ENCODE measurements at regions not wholly inside any gene's neighbourhood (a gene's known extent, or its start where the extent isn't known, plus 50 kb on each side); places are given as distances from the start of the nearest gene placed in this dataset.

DNA sequence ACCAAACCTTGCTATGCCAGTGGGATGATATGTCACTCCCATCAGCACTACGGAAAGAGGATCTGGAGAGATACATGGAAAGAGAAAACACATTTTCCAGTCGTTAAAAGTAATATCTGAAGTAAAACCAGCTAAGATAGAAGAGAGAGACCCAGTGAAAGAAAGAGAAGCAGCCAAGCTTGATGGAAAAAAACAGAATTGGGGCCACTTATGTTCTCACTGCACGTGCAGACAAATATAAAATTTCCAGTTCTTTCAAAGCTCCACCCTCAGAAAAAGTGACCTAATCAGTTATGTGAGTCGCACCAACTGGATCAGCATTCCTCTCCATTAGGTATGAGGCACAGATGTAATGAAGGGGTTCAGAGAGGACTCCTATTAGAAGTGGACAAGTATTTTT lies 266.1 kb downstream of the MTERF1 start:
- no peak for TF ChIP-seq EZH2 (IDR thresholded peaks at IDR 0.05; ENCODE audit: borderline replicate concordance, insufficient read depth, low read depth, low read length, poor library complexity, severe bottlenecking)
- TF ChIP-seq, protein P1, sequence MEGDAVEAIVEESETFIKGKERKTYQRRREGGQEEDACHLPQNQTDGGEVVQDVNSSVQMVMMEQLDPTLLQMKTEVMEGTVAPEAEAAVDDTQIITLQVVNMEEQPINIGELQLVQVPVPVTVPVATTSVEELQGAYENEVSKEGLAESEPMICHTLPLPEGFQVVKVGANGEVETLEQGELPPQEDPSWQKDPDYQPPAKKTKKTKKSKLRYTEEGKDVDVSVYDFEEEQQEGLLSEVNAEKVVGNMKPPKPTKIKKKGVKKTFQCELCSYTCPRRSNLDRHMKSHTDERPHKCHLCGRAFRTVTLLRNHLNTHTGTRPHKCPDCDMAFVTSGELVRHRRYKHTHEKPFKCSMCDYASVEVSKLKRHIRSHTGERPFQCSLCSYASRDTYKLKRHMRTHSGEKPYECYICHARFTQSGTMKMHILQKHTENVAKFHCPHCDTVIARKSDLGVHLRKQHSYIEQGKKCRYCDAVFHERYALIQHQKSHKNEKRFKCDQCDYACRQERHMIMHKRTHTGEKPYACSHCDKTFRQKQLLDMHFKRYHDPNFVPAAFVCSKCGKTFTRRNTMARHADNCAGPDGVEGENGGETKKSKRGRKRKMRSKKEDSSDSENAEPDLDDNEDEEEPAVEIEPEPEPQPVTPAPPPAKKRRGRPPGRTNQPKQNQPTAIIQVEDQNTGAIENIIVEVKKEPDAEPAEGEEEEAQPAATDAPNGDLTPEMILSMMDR (IDR thresholded peaks at IDR 0.05): no peak
- Histone ChIP-seq H3K4me3 (ENCODE audit: control extremely low read depth in 1 of 5, extremely low read depth in 1 of 5, insufficient read depth in 1 of 5, low read depth in 2 of 5, low read length in 4 of 5) (no peak overlapping the region), H4K20me1 (ENCODE audit: control insufficient read depth, insufficient read depth, low read length, poor library complexity, severe bottlenecking) (no peaks in the 10 kb centered on the region), H2AFZ (ENCODE audit: insufficient read depth, low read depth, low read length, poor library complexity, severe bottlenecking) (no peak overlapping the region), H3K4me1 (ENCODE audit: control insufficient read depth in 2 of 2, insufficient read depth in 2 of 2, low read length in 2 of 2) (no peaks in the 10 kb centered on the region), H3K36me3 (replicated peaks in 1 of 2; ENCODE audit: control extremely low read depth in 1 of 2, control insufficient read depth in 1 of 2, extremely low read depth in 1 of 2, insufficient read depth in 2 of 2, low read length in 1 of 2) (no peaks in the 10 kb centered on the region), H3K9me3 (ENCODE audit: control extremely low read depth in 1 of 3, control insufficient read depth in 2 of 3, insufficient read depth in 1 of 3, low read length in 2 of 3) (peaks cover 0 to 3% (median 0%) of the 10 kb centered on the region in 3 donors), H3K27ac (ENCODE audit: low read length in 2 of 2) (no peak overlapping the region), H3K27me3 (replicated peaks in 1 of 4; ENCODE audit: control extremely low read depth in 1 of 4, control insufficient read depth in 3 of 4, insufficient read depth in 4 of 4, low read length in 3 of 4) (no peaks in the 10 kb centered on the region), H3K79me2 (ENCODE audit: control insufficient read depth, insufficient read depth, low read length) (no peaks in the 10 kb centered on the region), H3K4me2 (replicated peaks; ENCODE audit: low read depth, low read length, poor library complexity, severe bottlenecking) (no peak overlapping the region), H3K9ac (ENCODE audit: low read length) (no peak overlapping the region)
- ChIA-PET POLR2A (no interaction called here), CTCF (no interaction called here)
- WGBS (ENCODE audit: insufficient coverage): 81% methylated on average over 2 of the region's 4 CpGs
- Mint-ChIP-seq H3K4me1 (no peaks in the 10 kb centered on the region), H3K9me3 (ENCODE audit: insufficient read depth) (peaks cover 6% of the 10 kb centered on the region), H3K4me3 (no peak overlapping the region), H3K27me3 (peaks cover 25% of the 10 kb centered on the region), H3K27ac (no peak overlapping the region)
- DNase-seq: no peak
- intact Hi-C loops (cut with micrococcal nuclease): no loop called here
- no peak for ATAC-seq (ENCODE audit: low read depth)

DNA sequence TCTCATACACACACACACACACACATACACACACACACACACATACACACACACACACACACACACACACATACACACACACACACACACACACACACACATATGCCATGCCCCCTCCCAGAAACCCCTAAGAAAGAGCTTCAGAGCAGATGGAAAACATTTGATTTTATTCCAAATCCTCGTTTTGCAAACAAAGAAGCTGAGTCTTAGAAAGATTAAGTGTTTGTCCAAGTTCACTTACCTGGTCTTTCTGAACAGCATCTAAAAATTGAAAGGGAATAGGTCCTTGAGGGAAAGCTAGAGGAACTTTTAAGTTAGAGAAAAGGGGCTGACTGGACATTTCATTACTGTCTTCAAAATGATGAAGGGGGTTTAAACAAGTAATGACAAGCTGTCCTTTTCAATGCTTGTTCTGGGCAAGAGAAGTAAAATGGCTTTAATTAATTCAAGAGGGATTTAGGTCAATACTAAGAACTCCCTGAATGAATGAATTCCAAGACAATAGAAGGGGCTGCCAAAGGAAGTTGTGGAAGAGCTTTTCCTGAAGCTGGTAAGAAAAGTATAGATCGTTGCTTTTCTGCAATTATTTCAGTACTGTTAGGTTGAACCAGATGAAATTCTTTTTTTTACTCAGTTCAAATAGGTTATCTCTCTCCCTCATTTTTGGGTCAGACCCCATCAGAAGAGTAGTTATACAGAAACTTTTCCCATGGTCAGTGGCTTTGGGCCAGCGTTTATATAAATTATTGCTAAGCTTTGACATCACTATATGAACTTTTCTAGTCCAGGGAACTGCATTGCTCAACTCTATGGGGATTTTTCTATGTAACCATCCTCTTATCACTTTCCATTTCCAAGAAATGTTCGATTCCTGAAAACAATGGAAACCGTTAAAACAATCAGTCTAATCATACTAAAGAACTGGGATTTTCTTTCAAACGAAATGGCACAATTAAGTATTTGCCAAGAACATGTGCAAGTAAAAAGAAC lies 261.4 kb downstream of the MTERF1 start:
- H3K36me3 ChIP-seq (replicated peaks in 1 of 2; ENCODE audit: control extremely low read depth in 1 of 2, control insufficient read depth in 1 of 2, extremely low read depth in 1 of 2, insufficient read depth in 2 of 2, low read length in 1 of 2): no peaks in the 10 kb centered on the region
- H3K9ac ChIP-seq (ENCODE audit: low read length): no peak overlapping the region
- intact Hi-C loops (cut with micrococcal nuclease): no loop called here
- H3K4me1 ChIP-seq (ENCODE audit: control insufficient read depth in 2 of 2, insufficient read depth in 2 of 2, low read length in 2 of 2): no peaks in the 10 kb centered on the region
- no peaks in the 10 kb centered on the region for H4K20me1 ChIP-seq (ENCODE audit: control insufficient read depth, insufficient read depth, low read length, poor library complexity, severe bottlenecking)
- H3K4me2 ChIP-seq (replicated peaks; ENCODE audit: low read depth, low read length, poor library complexity, severe bottlenecking): no peak overlapping the region
- Mint-ChIP-seq H3K4me1 (no peaks in the 10 kb centered on the region), H3K4me3 (no peak overlapping the region), H3K27ac (no peak overlapping the region), H3K9me3 (ENCODE audit: insufficient read depth) (no peaks in the 10 kb centered on the region), H3K27me3 (peaks cover 22% of the 10 kb centered on the region)
- 82% methylated on average over 2 of the region's 6 CpGs for WGBS (ENCODE audit: insufficient coverage)
- TF ChIP-seq, protein P1 (IDR thresholded peaks at IDR 0.05): no peak
- TF ChIP-seq EZH2 (IDR thresholded peaks at IDR 0.05; ENCODE audit: borderline replicate concordance, insufficient read depth, low read depth, low read length, poor library complexity, severe bottlenecking): no peak
- no peak overlapping the region for H3K4me3 ChIP-seq (ENCODE audit: control extremely low read depth in 1 of 5, extremely low read depth in 1 of 5, insufficient read depth in 1 of 5, low read depth in 2 of 5, low read length in 4 of 5)
- ATAC-seq (ENCODE audit: low read depth): no peak
- ChIA-PET CTCF (no interaction called here), POLR2A (no interaction called here)
- no peaks in the 10 kb centered on the region for H3K79me2 ChIP-seq (ENCODE audit: control insufficient read depth, insufficient read depth, low read length)
- H2AFZ ChIP-seq (ENCODE audit: insufficient read depth, low read depth, low read length, poor library complexity, severe bottlenecking): no peak overlapping the region
- H3K9me3 ChIP-seq (ENCODE audit: control extremely low read depth in 1 of 3, control insufficient read depth in 2 of 3, insufficient read depth in 1 of 3, low read length in 2 of 3): no peaks in the 10 kb centered on the region
- DNase-seq: no peak
- H3K27ac ChIP-seq (ENCODE audit: low read length in 2 of 2): no peak overlapping the region
- no peaks in the 10 kb centered on the region for H3K27me3 ChIP-seq (replicated peaks in 1 of 4; ENCODE audit: control extremely low read depth in 1 of 4, control insufficient read depth in 3 of 4, insufficient read depth in 4 of 4, low read length in 3 of 4)
